NCI-H146 treated with DMSO at 0.1 percent for 48 hours (cell line): ENCODE measurements at regions not wholly inside any gene's neighbourhood (a gene's known extent, or its start where the extent isn't known, plus 50 kb on each side); places are given as distances from the start of the nearest gene placed in this dataset.
"Not testable (repeated sequence)": the region's sequence is repeated elsewhere in the genome, so short reads cannot be mapped to it uniquely, and the experiment has no call there.

ENCODE experiments used
- DNase-seq: peaks from one replicate; lab custom pipeline; 2025; ENCODE audit not compliant: unreplicated experiment; lab: John Stamatoyannopoulos, UW

DNA sequence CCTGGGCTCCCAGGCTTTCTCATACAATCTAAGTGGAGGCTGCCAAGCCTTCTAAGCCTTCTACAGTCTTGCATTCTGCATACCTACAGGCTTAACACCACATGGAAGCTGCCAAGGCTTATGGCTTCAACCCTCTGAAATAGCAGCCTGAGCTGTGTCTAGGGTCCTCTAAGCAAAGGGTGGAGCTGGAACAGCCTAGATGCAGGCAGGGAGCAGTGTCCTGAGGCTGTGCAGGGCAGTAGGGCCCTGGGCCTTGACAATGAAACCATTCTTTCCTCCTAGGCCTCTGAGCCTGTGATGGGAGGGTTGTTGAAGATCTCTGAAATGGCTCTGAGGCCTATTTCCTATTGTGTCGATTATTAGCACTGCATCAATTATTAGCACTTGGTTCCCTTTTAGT, 150.9 kb upstream of the GRK3 start:
- DNase-seq, result no peak

- not testable (repeated sequence) for DNase-seq
Observed at GRCh38 chr22:25415731-25416130, 148.7 kb upstream of the GRK3 start.

GRCh38 chr22:25417826-25418225, 146.6 kb upstream of the GRK3 start:
- DNase-seq, result not testable (repeated sequence)

DNA sequence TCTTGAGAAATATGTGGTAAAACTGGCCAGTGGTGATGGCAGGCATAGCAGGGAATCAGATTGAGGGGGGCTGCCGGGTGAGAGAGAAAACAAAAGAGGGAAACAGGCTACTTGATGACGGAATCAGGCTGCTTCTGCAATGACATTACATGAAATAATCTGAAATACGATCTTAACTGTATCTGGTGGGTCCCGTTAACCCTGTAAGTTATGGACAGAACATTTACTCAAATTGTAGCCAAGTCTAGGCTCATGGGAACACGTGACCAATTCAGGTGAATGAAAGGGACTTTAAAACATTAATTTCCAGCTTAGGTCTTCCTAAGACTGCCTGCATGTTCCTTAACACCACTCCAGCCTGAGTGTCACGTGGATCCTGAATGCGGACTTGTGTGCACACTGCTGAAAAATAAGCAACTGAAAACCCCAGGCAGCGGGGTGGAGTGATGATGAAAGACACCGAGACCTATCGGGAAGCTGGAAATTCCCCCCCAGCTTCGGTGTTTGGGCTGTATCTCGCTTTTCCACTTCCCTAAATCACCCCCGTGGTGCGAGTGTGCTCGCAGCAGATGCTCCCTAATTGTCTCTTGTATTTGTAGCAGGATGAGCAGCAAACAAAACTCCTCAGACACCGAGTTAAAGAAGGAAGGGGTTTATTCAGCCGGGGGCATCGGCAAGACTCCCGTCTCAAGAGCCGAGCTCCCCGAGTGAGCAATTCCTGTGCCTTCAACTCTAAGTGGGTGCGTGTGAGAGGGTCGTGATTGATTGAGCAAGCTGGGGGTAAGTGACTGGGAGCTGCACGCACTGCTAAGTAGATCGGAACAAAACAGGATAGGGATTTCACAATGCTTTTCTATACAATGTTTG, 145.0 kb upstream of the GRK3 start:
- peak; percentile 4 for DNase-seq

DNA sequence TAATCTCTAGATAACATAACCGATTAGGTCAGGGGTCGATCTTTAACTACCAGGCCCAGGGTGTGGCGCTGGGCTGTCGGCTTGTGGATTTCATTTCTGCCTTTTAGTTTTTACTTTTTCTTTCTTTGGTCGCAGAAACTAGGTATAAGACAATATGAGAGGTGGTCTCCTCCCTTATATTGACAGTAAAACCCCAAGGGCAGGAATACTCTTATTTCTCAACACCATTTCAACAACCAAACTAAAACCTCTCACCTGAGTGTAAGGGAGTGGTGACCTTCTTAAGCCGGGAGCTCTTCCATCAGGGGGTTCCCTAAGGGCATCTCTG, 144.4 kb upstream of the GRK3 start:
- not testable (repeated sequence) for DNase-seq

DNA sequence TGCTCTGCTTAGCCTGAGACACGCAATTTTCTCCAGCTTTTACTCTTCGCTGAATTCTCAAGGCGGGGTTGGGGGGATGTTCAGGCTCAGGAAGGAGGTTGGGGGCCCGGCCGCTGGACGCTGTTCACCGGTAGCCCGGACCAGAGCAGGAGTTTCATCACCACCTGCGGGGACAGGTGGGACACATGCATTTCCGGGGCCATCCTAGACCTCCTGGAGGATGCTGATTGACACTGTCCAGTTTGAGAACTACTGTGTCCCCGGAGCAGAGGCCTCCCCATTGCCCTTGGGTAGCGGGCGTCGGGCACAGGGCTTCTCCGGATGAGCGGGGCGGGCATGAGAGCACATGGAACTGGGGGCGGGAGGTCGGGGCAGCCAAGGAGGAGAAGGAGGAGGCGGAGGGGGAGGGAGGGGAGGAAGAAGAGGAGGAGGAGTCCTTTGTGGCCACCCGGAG, 144.0 kb upstream of the GRK3 start:
- DNase-seq, result no peak

GRCh38 chr22:25420925-25421904, 143.3 kb upstream of the GRK3 start:
- peak; percentile 11 for DNase-seq

- DNase-seq, result not testable (repeated sequence)
Observed at GRCh38 chr22:25426530-25427308, 137.8 kb upstream of the GRK3 start.

GRCh38 chr22:25431637-25432342, 132.7 kb upstream of the GRK3 start:
- DNase-seq, result not testable (repeated sequence)

- DNase-seq, result not testable (repeated sequence)
Observed at GRCh38 chr22:25433381-25433970, 131.0 kb upstream of the GRK3 start.

GRCh38 chr22:25437414-25438160, 126.9 kb upstream of the GRK3 start:
- DNase-seq, result no peak

- DNase-seq, result peak; percentile 1
Observed at GRCh38 chr22:25447067-25447685, 117.3 kb upstream of the GRK3 start.

GRCh38 chr22:25447686-25448434, 116.6 kb upstream of the GRK3 start:
- DNase-seq, result peak; percentile 63

DNA sequence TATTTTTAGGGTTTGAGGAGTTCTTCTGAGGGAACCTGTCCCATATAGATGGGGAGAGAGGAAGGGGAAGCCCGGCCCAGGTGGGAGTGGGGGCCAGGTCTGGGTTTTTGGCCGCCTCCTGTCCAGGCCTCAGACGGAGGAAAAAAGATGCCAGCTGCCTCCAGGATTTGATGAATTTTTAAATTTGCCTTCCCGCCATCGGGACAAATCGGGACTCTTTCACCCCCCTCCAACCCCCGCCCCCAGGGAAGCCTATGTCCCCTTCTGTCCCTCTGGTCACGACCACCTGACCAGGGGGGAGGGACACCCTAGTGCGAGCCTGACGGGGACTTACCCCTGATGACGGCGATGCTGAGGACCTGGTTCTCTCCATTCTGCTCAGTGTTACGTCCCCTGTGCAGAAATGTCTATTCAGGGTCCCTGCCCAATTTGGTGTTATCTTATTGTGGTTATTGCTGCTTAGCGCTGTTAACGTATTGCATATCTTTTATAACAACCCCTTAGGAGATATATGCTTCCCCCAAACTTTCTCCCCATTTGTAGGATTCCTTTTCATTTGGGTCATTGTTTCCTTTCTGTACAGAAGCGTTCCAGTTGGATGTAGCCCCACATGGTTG, 115.9 kb upstream of the GRK3 start:
- no peak for DNase-seq

DNA sequence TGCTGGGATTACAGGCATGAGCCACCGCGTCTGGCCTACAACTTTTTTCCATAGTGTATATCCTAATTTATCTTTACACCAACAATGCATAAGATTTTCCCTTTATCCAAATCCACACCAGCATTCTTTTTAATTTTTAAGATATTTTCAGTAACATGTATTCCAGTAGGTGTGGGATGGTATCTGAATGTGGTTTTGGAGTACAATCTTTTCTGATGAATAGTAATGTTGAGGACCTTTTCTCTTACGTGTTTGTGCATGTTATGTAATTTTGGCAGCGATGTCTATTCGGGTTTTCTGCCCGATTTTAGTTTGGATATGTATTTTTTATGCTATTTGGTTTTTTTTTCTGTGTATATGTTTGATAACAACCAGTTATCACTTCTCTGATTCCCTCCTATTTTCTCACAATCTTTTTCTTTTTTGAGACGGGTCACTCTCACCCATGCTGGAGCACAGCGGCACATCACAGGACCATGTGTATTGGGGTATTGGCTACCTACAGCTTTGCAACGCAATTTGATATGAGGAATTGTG, 114.6 kb upstream of the GRK3 start:
- no peak for DNase-seq

GRCh38 chr22:25451480-25452114, 112.9 kb upstream of the GRK3 start:
- no peak for DNase-seq

GRCh38 chr22:25452116-25452700, 112.3 kb upstream of the GRK3 start:
- no peak for DNase-seq
